ENCODE measurements at regions not wholly inside any gene's neighbourhood (a gene's known extent, or its start where the extent isn't known, plus 50 kb on each side); places are given as distances from the start of the nearest gene placed in this dataset.
"Not testable (repeated sequence)": the region's sequence is repeated elsewhere in the genome, so short reads cannot be mapped to it uniquely, and the experiment has no call there.

- no peak for DNase-seq (ENCODE audit: low spot score)
Observed at GRCh38 chr10:8600192-8600591, 545.7 kb downstream of the GATA3 start.

GRCh38 chr10:8602821-8603220 lies 548.3 kb downstream of the GATA3 start:
- DNase-seq (ENCODE audit: low spot score), result no peak

GRCh38 chr10:8614054-8614565 lies 559.6 kb downstream of the GATA3 start:
- DNase-seq (ENCODE audit: low spot score), result no peak

- DNase-seq (ENCODE audit: low spot score), result no peak
Observed at GRCh38 chr10:8615118-8615517, 560.6 kb downstream of the GATA3 start.

- no peak for DNase-seq (ENCODE audit: low spot score)
Observed at GRCh38 chr10:8616166-8616565, 561.7 kb downstream of the GATA3 start.

DNA sequence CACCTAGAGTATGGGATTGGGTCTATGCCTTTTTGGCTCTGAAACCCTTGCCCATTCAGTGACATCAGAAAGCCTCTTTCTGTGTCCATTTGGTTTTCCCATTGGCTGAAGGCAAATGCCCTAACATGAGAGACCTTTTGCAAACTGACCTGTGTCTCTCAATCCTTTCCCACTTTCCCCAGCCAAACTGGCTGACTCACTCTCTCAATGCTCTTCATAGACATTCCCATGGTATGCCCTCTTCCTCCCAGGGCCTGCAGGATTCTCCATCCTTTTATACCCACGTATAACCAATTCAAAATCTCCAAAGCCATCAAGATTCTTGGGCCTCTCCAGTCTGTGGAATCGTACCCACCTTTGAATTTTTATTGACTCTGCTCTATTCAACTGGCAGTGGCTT lies 563.3 kb downstream of the GATA3 start:
- no peak for DNase-seq (ENCODE audit: low spot score)

- DNase-seq (ENCODE audit: low spot score), result no peak
Observed at GRCh38 chr10:8618834-8619233, 564.3 kb downstream of the GATA3 start.

- DNase-seq (ENCODE audit: low spot score), result no peak
Observed at GRCh38 chr10:8628351-8628750, 573.9 kb downstream of the GATA3 start.

GRCh38 chr10:8633909-8634308 lies 579.4 kb downstream of the GATA3 start:
- DNase-seq (ENCODE audit: low spot score), result no peak

DNA sequence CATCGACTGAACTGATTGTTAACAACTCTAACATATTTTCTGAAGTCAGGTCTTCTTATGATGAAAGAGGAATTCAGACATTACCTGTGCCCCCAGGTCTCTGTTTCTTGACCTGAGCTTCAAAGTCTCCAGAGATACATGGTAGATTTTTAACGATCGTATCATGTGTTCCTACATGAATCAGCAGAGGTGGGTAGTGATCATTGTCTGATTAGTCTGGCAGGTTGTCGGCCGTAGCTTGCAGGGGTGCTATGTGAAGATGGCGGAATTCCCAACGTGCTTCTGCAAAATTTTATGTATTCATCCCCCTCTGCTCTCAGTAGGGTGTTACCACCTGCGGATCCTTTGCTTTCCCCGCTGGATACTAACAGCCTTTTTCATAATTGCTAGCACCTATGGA lies 581.9 kb downstream of the GATA3 start:
- no peak for DNase-seq (ENCODE audit: low spot score)

GRCh38 chr10:8637640-8638039 lies 583.2 kb downstream of the GATA3 start:
- DNase-seq (ENCODE audit: low spot score), result no peak

DNA sequence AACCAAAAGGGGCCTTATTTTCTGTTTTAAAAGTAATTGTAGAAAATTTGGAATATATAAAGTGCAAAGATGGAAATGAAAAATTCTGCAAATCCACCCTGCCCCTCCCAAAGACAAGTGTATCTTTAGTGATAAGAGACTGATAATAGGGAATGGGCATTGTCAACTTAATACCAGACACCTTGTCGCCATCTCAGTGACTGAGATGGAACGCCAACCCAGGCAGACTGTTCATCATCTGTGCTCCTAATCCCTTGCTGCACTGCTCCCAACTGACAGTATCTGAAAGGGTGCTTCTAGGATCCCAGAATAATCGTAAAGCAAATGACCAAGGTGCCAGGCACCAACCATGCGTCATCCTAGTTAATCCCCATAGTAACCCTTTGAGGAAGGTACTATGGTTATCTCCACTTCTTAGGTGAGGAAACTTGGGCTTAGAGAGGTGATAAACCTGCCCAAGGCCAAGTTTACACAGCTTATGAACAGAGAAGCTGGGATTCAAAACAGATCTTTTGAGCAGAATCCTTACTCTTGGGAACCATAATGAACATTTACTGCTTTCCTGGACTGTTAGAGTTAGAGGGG lies 583.7 kb downstream of the GATA3 start:
- DNase-seq (ENCODE audit: low spot score), result no peak

DNA sequence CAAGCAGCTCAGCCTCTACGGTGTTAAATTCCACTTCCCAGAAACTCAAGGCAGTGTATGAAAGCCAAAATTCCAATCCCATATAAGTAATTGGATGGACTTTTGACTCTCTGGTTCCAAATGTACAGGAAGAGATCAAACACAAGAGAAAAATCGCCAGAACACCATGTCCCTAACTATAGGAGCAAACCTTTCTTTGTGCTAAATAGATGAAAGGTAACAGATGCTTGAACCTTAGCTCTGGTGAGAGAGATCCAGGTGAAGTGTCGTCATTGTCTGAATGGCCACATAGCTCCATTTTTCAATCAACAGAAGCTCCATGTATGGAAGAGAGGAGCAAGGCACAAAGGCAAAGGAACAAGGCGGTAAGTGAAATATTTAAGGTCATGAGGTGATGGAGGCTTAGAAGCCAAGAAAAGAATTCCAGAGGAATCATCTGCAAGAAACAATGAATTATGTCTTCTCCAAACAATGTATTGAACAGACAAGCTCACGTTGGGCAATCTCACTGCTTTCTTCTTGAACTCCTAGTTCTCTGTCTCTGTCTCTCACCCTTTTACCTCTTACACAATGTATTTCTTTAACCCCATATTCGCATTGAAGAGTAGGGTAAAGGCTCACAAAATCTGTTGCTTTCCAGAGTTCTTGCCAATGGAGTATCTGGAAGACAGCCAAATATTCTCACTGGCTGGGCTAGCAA lies 585.1 kb downstream of the GATA3 start:
- DNase-seq (ENCODE audit: low spot score), result no peak

DNA sequence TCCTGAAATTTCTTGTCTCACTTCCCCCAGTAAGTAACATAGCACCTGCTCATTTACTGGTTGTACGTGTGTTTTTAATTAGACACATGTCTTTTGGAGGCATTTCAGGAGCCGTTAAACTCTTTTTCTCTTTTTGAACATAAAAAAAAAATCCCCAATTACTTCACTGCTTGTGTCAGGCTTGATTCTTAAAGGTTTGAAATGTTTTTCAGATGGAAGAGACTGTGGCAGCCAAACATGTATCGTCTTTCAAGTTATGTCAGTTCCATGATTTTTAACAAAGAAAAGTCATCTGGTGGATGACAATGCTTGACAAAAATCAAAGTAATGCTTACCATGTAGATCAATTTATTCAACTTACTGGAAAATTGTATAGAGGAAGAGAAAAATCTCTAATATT lies 585.8 kb downstream of the GATA3 start:
- DNase-seq (ENCODE audit: low spot score), result no peak

DNA sequence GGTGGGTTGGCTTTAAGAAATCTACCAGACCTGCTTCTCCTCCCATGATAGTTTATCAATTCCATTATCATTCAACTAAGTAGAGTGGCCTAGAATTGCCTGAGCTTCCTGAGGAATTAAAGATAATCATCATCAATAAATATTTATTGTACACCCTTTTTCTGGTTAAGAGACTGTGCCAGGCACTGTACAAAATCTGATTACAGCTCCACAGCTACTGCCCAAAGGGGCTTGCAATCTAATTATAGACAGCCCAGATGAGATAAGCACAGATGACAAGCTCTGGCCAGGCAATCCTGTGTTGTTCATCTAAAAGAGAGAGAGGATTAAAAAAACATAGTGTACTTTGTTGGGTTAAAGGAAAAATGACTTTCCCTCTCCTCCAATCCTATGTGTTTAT lies 586.4 kb downstream of the GATA3 start:
- DNase-seq (ENCODE audit: low spot score), result no peak

DNA sequence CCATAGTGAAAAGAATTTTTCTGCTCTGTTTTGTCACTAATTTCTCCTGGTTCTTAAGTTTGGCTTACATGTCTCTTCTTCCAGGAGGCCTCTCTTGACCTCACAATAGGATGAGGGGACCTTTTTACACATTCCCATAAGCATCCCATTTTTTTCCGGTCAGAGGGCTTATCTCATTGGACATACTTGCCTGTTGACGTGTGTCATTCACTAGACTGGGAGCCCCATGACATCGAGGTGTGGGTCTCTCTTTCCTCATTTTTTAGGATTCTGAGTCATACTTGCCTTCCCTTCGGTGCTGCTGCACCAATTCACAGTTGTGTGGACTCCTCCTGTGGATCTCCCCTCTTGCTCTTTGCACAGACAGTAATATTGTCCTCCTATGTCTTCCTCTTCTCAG lies 601.8 kb downstream of the GATA3 start:
- no peak for DNase-seq (ENCODE audit: low spot score)

- no peak for DNase-seq (ENCODE audit: low spot score)
Observed at GRCh38 chr10:8659982-8660381, 605.5 kb downstream of the GATA3 start.

DNA sequence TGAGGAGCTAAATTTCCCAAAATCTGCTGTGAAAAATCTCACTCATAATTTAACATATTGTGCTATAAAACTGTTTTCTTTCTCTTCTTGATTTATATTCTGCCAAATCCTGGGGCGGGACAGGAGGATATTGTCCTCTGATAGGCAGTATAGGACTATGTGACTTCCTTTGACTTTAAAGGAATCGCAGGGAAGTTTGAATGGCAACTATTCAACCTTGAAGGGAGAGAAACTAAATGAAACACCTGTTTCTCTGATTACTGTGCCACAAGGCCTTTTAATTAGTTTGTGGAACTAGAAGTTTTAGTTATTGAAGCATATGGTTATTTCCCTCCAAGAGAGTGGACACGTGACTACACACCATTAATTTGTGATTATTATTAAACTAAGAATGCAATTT lies 607.4 kb downstream of the GATA3 start:
- DNase-seq (ENCODE audit: low spot score), result no peak

- DNase-seq (ENCODE audit: low spot score), result no peak
Observed at GRCh38 chr10:8663131-8663530, 608.6 kb downstream of the GATA3 start.

GRCh38 chr10:8665322-8665721 lies 610.8 kb downstream of the GATA3 start:
- DNase-seq (ENCODE audit: low spot score), result no peak

DNA sequence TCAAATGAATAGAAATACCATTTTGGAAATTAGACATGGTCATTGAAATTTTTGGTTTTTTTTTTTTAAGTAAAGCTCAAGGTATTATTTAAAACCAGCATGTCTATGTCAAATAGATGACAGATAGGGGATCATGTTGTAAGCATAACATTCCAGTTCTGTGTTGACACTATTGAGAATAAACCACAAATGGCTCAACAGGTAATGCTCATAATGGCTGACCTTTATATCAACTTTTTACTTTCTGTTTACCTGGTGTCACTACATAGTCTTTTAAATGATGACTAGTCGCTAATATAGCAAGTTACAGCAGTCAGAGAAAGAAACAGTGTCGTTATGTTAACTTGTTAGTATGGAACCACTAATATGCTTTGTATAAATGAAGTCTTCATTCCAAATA lies 616.0 kb downstream of the GATA3 start:
- DNase-seq (ENCODE audit: low spot score), result no peak

DNA sequence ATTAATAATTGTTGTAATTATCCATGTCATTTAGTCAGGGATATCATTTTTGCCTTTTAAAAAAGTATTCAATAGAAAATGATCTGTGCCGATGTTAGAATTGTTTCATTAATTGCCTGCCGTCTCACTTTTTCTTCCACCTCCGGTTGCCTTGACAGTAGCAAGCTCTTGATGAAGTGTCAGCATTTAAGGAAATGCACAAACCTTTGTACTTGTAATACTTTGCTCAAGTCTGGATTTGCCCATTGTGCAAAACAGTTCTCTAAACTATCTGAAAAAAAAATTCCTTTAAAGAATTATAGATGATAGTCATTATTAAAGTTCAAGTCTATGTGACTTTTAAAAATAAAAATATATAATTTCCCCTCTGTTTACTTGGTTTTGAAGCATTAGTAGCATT lies 619.7 kb downstream of the GATA3 start:
- DNase-seq (ENCODE audit: low spot score), result no peak

GRCh38 chr10:8677642-8678041 lies 623.2 kb downstream of the GATA3 start:
- no peak for DNase-seq (ENCODE audit: low spot score)

GRCh38 chr10:8684916-8685315 lies 630.4 kb downstream of the GATA3 start:
- DNase-seq (ENCODE audit: low spot score), result not testable (repeated sequence)

All from H4 (cell line).